Prostate gland (tissue), 2 donors: ENCODE measurements at regions not wholly inside any gene's neighbourhood (a gene's known extent, or its start where the extent isn't known, plus 50 kb on each side); places are given as distances from the start of the nearest gene placed in this dataset.

Source experiments
- CTCF ChIP-seq, 4 experiments: fragments of 200-600 bp in 2 of 4; fragments of 450-650 bp in 2 of 4; sonication (generic) in 2 of 4; IDR thresholded peaks; 1 replicate in 3 of 4; 2 replicates in 1 of 4; pipeline ENCODE4 v1.5.1; 2016 to 2019; ENCODE audit warnings: antibody characterized with exemption in 4 of 4, mild to moderate bottlenecking in 2 of 4, moderate library complexity in 2 of 4
- POLR2AphosphoS5 ChIP-seq: sonication (generic); formaldehyde crosslinking; IDR thresholded peaks from one replicate; pipeline ENCODE4 v1.6.1; 2017; ENCODE audit warnings: antibody characterized with exemption

- TF ChIP-seq CTCF (IDR thresholded peaks at IDR 0.05): no peak
- no peak for TF ChIP-seq POLR2AphosphoS5
Observed at GRCh38 chr4:72935462-72935861, 134.1 kb downstream of the COX18 start.
